ENCODE measurements at regions not wholly inside any gene's neighbourhood (a gene's known extent, or its start where the extent isn't known, plus 50 kb on each side); places are given as distances from the start of the nearest gene placed in this dataset.
A peak's percentile ranks its signal among the peaks of the same experiment; 100 is the strongest.

DNA sequence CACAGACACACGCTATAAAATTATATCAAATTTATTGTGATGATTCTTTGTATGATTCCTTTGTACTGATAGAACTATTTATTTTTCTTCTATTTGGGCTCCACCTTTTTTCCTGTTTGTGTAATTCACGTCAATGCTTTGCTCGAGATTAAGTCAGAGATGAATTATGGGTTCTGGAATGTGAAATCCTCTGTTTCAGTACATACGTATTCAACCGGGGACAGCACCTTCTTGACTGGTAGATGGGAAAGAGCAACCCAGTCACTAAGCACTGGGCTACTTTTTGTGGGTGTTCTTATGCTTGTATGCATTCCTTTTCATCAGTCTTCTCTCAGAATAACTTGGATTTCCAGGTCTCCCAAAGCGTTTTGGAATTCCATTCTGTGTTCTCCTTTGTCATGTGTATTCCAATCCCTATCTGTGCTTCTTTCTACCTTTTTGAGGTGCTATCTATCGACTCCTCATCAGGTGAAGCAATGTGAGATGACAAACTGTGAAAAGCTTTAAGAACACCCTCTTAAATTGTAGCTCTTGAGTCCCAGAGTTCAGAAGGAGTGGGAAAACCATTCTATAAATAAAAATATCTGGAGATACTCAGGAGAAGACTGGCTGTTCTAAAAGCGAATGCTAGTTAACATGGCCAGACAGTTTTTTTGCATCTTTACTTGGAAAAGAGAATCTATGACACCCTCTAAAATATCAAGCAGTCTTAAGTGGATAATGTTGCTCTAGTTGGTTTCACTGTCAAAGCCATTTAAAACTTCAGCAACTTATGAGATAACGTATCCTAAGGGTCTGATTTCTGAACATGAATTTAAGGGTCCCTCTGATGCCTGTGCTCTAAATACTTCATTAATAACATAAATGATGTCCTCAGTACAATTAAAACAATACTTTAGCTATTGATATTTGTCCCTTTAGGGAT lies 197.7 kb upstream of the PREP start:
- no peak for DNase-seq

DNA sequence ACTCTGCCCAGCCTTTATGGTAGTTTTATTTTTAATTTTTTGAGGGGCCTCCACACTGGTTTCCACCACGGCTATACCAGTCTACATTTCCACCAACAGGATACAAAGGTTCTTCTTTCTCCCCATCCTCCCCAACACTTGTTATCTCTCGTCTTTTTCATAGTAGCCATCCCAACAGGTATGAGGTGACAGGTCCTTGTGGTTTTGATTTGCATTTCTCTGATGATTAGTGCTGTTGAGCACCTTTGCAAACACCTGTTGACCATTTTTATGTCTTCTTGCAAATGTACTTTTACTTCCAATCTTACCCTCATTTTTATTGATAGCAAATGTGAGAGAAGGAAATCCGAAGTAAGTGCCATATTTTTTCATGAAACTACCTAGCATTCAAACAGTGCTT lies 195.4 kb upstream of the PREP start:
- DNase-seq, result no peak

DNA sequence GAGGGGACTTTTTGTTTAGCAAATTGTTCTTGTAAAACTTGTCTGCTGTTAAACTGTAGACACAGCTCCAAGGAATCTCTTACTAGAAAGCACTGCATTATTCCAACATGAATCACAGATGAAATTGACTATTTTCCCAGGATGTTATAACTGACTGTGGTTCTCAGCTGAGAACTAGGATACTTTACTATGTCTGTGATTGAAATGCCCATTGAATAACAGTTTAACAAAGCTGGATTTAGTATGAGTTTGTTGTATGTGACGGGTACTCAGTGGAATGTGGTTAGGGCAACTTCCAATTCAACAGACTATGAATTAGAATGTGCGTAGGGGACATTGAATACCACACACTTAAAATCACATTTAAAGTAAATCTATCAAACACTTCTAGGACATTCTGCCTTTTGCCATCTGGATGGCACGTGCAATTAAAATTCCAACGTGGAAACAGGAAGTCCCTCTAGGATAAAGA lies 193.4 kb upstream of the PREP start:
- DNase-seq, result no peak

- DNase-seq, result no peak
Observed at GRCh38 chr6:105595829-105596228, 192.9 kb upstream of the PREP start.

DNA sequence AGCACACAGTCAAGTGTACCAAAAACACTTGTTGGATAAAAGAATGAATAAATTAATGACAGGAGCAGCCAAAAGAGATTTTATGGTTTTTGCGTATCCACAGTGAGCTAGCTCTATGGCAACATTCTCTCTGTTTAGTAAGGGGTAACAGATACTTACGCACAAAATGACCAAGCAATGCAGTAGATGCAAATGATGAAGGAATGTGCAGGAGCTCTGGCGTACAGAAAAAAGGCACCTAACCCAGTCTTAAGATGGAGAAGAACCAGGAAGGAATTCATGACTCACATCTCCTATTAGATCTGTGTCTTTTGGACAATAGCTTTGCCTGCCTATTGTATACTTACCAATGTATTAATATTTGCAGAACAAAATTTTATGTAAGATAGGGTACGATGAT lies 191.9 kb upstream of the PREP start:
- no peak for DNase-seq

DNA sequence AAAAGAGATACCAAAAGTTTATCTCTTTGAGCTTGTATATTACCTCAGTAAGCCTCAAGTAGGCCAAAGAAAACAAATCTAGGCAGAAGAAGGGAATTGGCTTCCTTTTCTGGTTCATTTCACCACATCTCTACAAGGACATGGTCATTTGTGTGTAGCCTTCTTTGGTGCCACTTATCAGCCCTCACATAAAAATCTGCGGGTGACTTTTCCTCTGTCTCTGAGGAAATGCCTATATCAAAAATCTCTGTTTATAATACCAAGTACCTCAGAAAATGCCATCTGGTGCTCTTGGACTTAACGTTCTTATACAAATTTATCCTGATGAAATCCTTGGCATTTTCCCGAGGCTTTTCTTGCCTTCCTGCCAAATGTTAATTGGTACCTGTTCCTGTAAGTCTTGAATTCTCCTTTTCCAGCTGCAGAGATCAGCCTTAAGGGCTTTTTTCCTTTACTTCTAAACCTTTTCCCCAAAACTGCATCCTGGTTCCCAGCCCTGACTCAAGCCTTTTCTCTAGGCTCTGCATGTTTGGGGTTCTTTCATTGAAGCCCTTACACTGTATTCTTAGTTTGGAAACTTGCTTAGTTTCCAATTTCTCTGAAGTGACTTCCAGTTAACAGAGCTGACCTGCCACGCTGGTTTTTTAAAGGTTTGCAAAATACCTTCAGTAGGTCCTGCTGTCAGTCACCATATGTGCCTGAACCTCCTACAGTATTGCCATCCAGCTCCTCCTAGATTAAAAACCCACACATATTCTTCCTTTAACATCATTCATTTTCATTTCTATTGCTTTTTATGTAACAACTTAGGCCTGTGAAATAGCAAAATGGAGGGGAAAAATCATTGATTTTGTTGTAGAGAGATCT lies 191.2 kb upstream of the PREP start:
- DNase-seq, result no peak

GRCh38 chr6:105593056-105593690 lies 190.3 kb upstream of the PREP start:
- DNase-seq, result no peak

DNA sequence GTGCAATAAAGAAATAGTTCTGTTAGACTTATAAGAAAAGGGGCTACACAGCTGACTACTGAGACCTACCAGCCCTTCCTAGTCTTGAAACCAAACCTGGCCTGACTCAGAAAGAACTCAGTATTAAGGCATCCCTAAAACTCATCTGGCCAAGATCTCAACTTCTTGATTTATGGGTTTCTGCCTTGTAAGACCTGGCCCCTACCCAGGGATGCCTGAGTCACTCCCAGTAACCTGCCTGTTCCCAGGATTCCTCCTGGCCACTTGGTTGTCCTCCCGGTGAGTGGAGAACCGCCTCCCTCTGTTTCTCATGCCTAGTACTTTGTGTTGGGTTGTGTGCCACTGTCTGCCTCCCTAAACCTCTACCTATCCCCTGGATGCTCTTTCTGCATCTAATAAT lies 189.4 kb upstream of the PREP start:
- no peak for DNase-seq

- DNase-seq, result no peak
Observed at GRCh38 chr6:105591053-105591452, 188.2 kb upstream of the PREP start.

- DNase-seq, result no peak
Observed at GRCh38 chr6:105588123-105588710, 185.3 kb upstream of the PREP start.

- peak in 1 of 6 experiments; percentile 2 for DNase-seq
Observed at GRCh38 chr6:105587349-105588122, 184.7 kb upstream of the PREP start.

GRCh38 chr6:105578179-105578707 lies 175.4 kb upstream of the PREP start:
- no peak for DNase-seq

- no peak for DNase-seq
Observed at GRCh38 chr6:105573556-105573955, 170.7 kb upstream of the PREP start.

GRCh38 chr6:105573138-105573537 lies 170.3 kb upstream of the PREP start:
- DNase-seq, result no peak

DNA sequence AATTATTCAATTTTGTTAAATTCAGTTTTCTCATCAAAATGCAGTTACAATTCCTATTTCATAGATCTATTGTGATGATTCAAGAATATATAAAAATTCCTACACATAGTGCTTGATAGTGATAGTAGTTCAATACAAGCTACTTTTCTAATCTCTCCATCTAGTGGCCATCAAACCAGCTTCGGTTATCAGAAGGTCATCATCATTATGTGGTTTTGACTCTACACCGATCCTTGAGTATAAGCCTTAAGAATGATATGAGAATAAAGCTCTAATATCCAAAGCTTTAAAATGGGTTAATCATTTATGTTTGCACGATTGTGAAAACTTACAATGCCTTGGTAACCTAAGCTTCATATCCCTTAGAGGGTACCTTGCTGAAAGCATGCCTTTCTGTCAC lies 167.5 kb upstream of the PREP start:
- DNase-seq, result no peak

DNA sequence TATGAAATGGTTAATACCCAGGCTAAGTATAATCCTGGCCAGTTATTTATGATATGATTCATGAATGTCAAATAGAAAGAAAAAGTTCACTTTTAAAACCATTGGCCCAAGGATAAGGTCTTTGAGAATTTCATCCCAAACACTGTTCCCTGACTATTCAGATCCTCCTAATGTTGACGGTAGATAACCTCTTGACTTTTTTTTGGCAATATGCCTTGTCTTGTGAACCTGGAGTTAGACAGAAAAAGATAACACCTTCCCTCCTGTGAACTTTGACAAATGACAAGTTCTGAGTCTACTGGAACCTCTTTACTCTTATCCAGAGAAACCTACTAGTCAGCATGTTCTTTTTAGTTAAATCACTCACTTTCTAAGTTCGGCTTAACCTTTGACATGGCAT lies 166.8 kb upstream of the PREP start:
- DNase-seq, result no peak

GRCh38 chr6:105568751-105569150 lies 165.9 kb upstream of the PREP start:
- DNase-seq, result no peak

DNA sequence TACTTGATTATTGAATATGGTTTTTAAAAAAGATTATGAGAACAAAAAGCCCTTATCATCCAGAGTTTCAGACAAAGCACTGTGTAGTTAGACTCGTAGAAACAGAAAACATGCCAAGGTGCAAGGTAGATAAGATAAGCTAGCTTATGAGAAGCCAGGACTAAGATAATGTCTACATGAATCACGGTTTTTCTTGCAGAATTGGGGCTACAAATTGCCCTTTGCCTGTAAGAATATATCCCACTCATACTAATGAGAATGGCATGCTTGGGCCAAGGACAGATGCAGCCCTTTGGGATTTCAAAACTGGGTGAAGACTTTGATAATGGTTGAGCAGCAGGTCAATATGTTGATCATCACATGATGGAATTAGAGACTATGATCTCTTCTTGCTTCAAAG lies 165.3 kb upstream of the PREP start:
- no peak for DNase-seq

DNA sequence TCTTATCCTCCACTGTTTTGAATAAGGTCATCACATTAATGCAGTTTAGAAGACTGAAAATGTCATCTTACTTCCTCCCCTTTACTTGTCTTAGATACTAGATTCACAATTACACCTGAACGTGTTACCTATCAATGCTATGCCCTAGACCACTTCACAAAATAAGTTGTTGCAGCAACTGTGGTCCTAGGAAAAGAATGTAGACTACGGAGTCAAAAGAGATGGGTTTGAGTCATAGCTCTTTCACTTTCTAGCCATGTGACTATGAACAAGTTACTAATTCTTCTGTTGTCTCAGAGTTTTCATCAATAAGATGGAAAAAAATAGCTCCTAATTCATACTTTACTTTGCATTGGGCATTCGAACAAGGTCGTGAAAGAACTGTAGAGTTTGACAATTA lies 164.3 kb upstream of the PREP start:
- no peak for DNase-seq

DNA sequence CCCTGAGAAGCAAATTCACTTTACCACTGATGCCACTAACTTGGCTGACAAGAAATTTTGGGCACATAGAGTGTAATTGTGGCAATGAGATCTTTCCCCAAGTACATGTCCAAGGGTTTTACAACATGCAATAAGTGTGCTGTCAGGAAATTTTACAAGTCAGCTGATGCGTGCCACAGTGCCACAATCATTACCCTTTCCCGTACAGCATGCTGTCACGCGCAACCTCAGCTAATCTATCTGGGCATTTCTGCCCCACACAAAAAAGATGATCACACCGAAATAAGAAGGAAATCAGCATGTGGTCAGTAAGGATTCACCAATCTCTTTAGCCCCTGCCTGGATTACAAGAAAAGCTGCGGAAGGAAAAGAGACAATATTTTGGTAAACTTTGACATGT lies 163.6 kb upstream of the PREP start:
- no peak for DNase-seq

- DNase-seq, result no peak
Observed at GRCh38 chr6:105564121-105564902, 161.4 kb upstream of the PREP start.

All from stimulated activated naive CD4-positive, alpha-beta T cell (primary cell).